Panc1 (cell line): ENCODE measurements at regions not wholly inside any gene's neighbourhood (a gene's known extent, or its start where the extent isn't known, plus 50 kb on each side); places are given as distances from the start of the nearest gene placed in this dataset.

ENCODE experiments used
- ATAC-seq: fragments of 200-7000 bp; cut with Tn5 transposase; 2 replicates; pipeline ENCODE4 v1.9.1; 2020; ENCODE audit warnings: mild to moderate bottlenecking, moderate library complexity
- BruUV-seq: library from RNA; stranded (reverse); fragments of 400-500 nt; replicated peaks from 2 replicates; lab custom pipeline; 2021; lab: Mats Ljungman, UMichigan
- CTCF ChIA-PET: fragments of 300-600 bp; sonication (Branson Sonifier 250); formaldehyde crosslinking; loops from one replicate; lab custom pipeline; 2022; ENCODE audit warnings: antibody characterized with exemption; lab: Charles Lee
- POLR2A ChIA-PET: fragments of 300-600 bp; sonication (Branson Sonifier 250); formaldehyde crosslinking; loops from one replicate; lab custom pipeline; 2022; ENCODE audit warnings: antibody characterized with exemption; lab: Charles Lee
- DNase-seq: peaks from one replicate; pipeline ENCODE4 v3.0.0-alpha.2; 2010; ENCODE audit warnings: low read depth, low spot score
- H3K27ac ChIP-seq: 2 replicates; pipeline ENCODE4 v1.5.1; 2011; ENCODE audit warnings: mild to moderate bottlenecking, low read length, inconsistent platforms
- H3K27me3 ChIP-seq: fragments of 200-500 bp; sonication (Bioruptor generic); 2 replicates; pipeline ENCODE4 v1.6.0; 2014; ENCODE audit warnings: low read length, inconsistent platforms; ENCODE audit not compliant: control insufficient read depth, insufficient read depth
- H3K36me3 ChIP-seq: fragments of 200-500 bp; sonication (Bioruptor generic); 2 replicates; pipeline ENCODE4 v1.5.1; 2014; ENCODE audit warnings: inconsistent platforms, mild to moderate bottlenecking, low read length, moderate library complexity; ENCODE audit not compliant: control insufficient read depth, insufficient read depth
- H3K4me1 ChIP-seq: 2 replicates; pipeline ENCODE4 v1.5.1; 2011; ENCODE audit warnings: inconsistent platforms, mild to moderate bottlenecking, low read length, moderate library complexity; ENCODE audit not compliant: control insufficient read depth, insufficient read depth
- H3K4me3 ChIP-seq, 2 experiments: 2 replicates each; pipeline ENCODE4 v1.5.1; 2011 to 2012; ENCODE audit warnings: low read depth in 2 of 2, low read length in 2 of 2, mild to moderate bottlenecking in 2 of 2, inconsistent platforms in 1 of 2, moderate library complexity in 1 of 2
- H3K9me3 ChIP-seq: fragments of 200-500 bp; sonication (Bioruptor generic); 2 replicates; pipeline ENCODE4 v1.5.1; 2014; ENCODE audit warnings: low read depth, mild to moderate bottlenecking, inconsistent platforms, low read length, moderate library complexity; ENCODE audit not compliant: control insufficient read depth, insufficient read depth
- POLR2AphosphoS5 ChIP-seq: IDR thresholded peaks from 2 replicates; pipeline ENCODE4 v1.6.1; 2012; ENCODE audit warnings: mild to moderate bottlenecking, low read depth, low read length, moderate library complexity
- SIN3A ChIP-seq: IDR thresholded peaks from 2 replicates; pipeline ENCODE4 v1.6.1; 2012; ENCODE audit warnings: low read depth, mild to moderate bottlenecking, low read length, moderate library complexity, borderline replicate concordance; ENCODE audit not compliant: insufficient read depth
- TCF7L2 ChIP-seq: IDR thresholded peaks from 2 replicates; pipeline ENCODE4 v1.6.1; 2011; ENCODE audit warnings: mild to moderate bottlenecking, low read depth, low read length, inconsistent platforms
- in situ Hi-C: cut with HindIII; loops from 2 replicates; pipeline ENCODE4 v1.10.0; 2016; ENCODE audit warnings: low sequenced_read_pairs, low pct_unique_long_range_greater_than_20kb
- intact Hi-C: fragments of 100-400 bp; cut with micrococcal nuclease; formaldehyde crosslinking; loops from one replicate; pipeline ENCODE4 v1.10.0; 2022; ENCODE audit not compliant: unreplicated experiment
- TF ChIP-seq, protein P1 (sequence below): fragments of 450-650 bp; IDR thresholded peaks from 2 replicates; pipeline ENCODE4 v1.5.1; 2017; ENCODE audit warnings: mild to moderate bottlenecking
- TF ChIP-seq, protein P2 (sequence below), 2 experiments: IDR thresholded peaks; 2 replicates each; pipeline ENCODE4 v1.6.1; 2011 to 2012; ENCODE audit warnings: low read depth in 2 of 2, control low read depth in 1 of 2, low read length in 1 of 2, mild to moderate bottlenecking in 1 of 2, moderate library complexity in 1 of 2; ENCODE audit not compliant: insufficient read depth in 1 of 2

DNA sequence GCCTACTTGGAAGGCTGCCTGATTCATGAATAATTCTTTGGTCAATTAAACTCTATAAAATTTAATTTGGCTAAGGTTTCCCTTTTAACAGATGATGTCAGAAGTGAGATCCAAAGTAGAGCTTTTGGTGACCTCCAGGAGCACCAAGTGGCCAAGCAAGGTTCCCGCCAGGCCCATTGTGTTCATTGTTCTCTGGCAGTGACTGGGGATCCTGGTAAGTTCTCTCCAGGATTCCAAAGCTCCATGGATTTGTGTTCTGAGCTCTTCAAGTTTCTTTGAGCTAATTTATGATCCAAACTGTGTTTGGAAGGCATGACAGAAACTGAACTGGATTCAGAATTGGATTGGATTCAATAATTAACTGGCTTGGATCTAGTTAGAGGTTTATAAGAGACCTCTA, 72.0 kb upstream of the ALDH1L1 start:
- no TSS peak for BruUV-seq
- Histone ChIP-seq H3K9me3 (0 out of 2 replicates have a peak, but pooled peaks cover 2% of the 10 kb centered on the region), H3K27ac (no peak overlapping the region), H3K4me1 (no peaks in the 10 kb centered on the region), H3K27me3 (peaks cover 13% of the 10 kb centered on the region), H3K36me3 (no peaks in the 10 kb centered on the region), H3K4me3 (no peak overlapping the region)
- intact Hi-C loops (no loop called here), in situ Hi-C loops (no loop called here)
- TF ChIP-seq POLR2AphosphoS5 (no peak), SIN3A (no peak), TCF7L2 (no peak)
- TF ChIP-seq, protein P1, sequence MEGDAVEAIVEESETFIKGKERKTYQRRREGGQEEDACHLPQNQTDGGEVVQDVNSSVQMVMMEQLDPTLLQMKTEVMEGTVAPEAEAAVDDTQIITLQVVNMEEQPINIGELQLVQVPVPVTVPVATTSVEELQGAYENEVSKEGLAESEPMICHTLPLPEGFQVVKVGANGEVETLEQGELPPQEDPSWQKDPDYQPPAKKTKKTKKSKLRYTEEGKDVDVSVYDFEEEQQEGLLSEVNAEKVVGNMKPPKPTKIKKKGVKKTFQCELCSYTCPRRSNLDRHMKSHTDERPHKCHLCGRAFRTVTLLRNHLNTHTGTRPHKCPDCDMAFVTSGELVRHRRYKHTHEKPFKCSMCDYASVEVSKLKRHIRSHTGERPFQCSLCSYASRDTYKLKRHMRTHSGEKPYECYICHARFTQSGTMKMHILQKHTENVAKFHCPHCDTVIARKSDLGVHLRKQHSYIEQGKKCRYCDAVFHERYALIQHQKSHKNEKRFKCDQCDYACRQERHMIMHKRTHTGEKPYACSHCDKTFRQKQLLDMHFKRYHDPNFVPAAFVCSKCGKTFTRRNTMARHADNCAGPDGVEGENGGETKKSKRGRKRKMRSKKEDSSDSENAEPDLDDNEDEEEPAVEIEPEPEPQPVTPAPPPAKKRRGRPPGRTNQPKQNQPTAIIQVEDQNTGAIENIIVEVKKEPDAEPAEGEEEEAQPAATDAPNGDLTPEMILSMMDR, result no peak
- TF ChIP-seq, protein P2, sequence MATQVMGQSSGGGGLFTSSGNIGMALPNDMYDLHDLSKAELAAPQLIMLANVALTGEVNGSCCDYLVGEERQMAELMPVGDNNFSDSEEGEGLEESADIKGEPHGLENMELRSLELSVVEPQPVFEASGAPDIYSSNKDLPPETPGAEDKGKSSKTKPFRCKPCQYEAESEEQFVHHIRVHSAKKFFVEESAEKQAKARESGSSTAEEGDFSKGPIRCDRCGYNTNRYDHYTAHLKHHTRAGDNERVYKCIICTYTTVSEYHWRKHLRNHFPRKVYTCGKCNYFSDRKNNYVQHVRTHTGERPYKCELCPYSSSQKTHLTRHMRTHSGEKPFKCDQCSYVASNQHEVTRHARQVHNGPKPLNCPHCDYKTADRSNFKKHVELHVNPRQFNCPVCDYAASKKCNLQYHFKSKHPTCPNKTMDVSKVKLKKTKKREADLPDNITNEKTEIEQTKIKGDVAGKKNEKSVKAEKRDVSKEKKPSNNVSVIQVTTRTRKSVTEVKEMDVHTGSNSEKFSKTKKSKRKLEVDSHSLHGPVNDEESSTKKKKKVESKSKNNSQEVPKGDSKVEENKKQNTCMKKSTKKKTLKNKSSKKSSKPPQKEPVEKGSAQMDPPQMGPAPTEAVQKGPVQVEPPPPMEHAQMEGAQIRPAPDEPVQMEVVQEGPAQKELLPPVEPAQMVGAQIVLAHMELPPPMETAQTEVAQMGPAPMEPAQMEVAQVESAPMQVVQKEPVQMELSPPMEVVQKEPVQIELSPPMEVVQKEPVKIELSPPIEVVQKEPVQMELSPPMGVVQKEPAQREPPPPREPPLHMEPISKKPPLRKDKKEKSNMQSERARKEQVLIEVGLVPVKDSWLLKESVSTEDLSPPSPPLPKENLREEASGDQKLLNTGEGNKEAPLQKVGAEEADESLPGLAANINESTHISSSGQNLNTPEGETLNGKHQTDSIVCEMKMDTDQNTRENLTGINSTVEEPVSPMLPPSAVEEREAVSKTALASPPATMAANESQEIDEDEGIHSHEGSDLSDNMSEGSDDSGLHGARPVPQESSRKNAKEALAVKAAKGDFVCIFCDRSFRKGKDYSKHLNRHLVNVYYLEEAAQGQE (IDR thresholded peaks at IDR 0.05; ENCODE audit: insufficient read depth in 1 of 2, low read depth in 2 of 2, low read length in 1 of 2), result no peak
- ChIA-PET CTCF (no interaction called here), POLR2A (no interaction called here)
- DNase-seq (no peak), ATAC-seq (no peak)

DNA sequence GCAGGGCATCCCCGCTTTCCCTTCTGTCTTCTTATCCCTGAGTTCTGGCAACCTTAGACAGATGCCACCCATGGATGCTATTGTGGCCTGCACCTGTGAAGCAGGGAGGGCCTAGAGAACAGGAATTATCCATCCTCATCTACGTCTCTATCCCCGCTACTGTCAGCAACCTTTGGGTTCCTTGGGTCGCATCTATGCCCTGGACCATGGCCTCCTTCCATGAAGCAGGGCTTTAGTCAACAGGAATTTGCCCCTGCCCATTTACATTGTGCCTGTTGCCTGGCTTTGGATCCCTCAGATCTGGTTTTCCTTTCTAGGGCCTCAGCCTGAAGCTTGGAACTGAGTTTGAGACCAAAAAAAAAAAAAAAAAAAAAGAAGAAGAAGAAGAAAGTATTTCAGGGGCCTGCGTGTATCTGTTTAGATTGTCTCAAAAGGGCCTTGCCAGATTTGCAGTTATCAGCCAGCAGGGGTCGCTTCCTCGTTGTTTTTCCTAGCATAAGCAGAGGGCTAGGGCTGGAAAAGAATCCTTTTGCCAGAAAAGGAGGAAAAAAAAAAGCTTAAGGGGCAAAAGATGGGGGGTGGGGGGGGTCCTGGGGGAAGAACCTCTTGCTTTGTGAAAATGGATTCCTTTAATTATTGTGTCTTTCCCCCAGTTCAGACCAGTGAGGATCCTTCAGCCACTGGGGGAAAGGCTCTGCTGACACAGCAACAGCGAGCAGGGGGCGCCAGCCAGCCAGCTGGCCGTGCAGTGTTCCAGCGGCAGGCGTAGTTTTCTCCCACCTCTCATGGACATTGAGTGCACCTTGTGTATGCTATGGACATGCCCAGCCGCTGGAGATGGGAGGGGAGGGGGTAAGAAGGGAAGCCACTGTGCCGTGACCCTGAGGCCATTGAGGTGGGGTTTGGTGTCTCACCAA, 65.7 kb upstream of the ALDH1L1 start:
- intact Hi-C loops (no loop called here), in situ Hi-C loops (no loop called here)
- Histone ChIP-seq H3K4me3 (no peak overlapping the region), H3K27me3 (peaks cover 13% of the 10 kb centered on the region), H3K9me3 (peaks cover 10% of the 10 kb centered on the region; the same call in 1 of the 2 replicates), H3K36me3 (no peaks in the 10 kb centered on the region), H3K4me1 (no peaks in the 10 kb centered on the region), H3K27ac (no peak overlapping the region)
- ATAC-seq, result no peak
- POLR2A ChIA-PET, result interaction anchor here (0.6 kb wide), 1 partner anchor 167 kb away, joined by 5 read pairs; no protein-coding TSS in a partner anchor
- BruUV-seq, result no TSS peak
- CTCF ChIA-PET, result interaction anchor here (0.6 kb wide), 2 partner anchors 50 to 1594 kb away, joined by 3 to 5 read pairs; no protein-coding TSS in a partner anchor
- TF ChIP-seq, protein P1, result peak; percentile 70
- no peak for TF ChIP-seq POLR2AphosphoS5
- DNase-seq, result no peak
